H1 (cell line): ENCODE measurements at regions not wholly inside any gene's neighbourhood (a gene's known extent, or its start where the extent isn't known, plus 50 kb on each side); places are given as distances from the start of the nearest gene placed in this dataset.

Experiments
- CTCF ChIA-PET: fragments of 300-600 bp; sonication (Branson Sonifier 250); formaldehyde crosslinking; loops from one replicate; lab custom pipeline; 2021; ENCODE audit not compliant: partially characterized antibody; lab: Charles Lee
- POLR2A ChIA-PET: fragments of 300-600 bp; sonication (Branson Sonifier 250); formaldehyde crosslinking; loops from one replicate; lab custom pipeline; 2021; ENCODE audit warnings: inconsistent platforms; ENCODE audit not compliant: partially characterized antibody; lab: Charles Lee
- DNase-seq, 2 experiments: peaks; one replicate each; pipeline versions ENCODE4 v3.0.0 to v3.0.0-alpha.2; 2010 to 2022; ENCODE audit warnings: low spot score in 2 of 2, low read depth in 1 of 2, mixed read lengths in 1 of 2
- FAIRE-seq: peaks from 2 replicates; lab custom pipeline; 2011; peaks lifted over from hg19 to GRCh38; lab: Jason Lieb, UNC
- H2AFZ ChIP-seq: 2 replicates; pipeline ENCODE4 v1.8.1; 2012; ENCODE audit warnings: low read length, inconsistent platforms
- H2AK5ac ChIP-seq: 2 replicates; pipeline ENCODE4 v1.6.1; 2013; ENCODE audit warnings: low read depth, low read length
- H2BK120ac ChIP-seq: replicated peaks from 2 replicates; pipeline ENCODE3; 2013; ENCODE audit warnings: low read depth, low read length, inconsistent platforms
- H2BK12ac ChIP-seq: 2 replicates; pipeline ENCODE4 v1.6.1; 2013; ENCODE audit warnings: low read depth, low read length
- H2BK15ac ChIP-seq: 2 replicates; pipeline ENCODE4 v1.6.1; 2013; ENCODE audit warnings: low read length
- H2BK20ac ChIP-seq: 2 replicates; pipeline ENCODE4 v1.6.1; 2013; ENCODE audit warnings: low read length
- H2BK5ac ChIP-seq: 2 replicates; pipeline ENCODE4 v1.6.1; 2013; ENCODE audit warnings: low read depth, low read length
- H3K14ac ChIP-seq: 2 replicates; pipeline ENCODE4 v1.6.1; 2013; ENCODE audit warnings: inconsistent platforms; ENCODE audit not compliant: insufficient read length
- H3K18ac ChIP-seq: 2 replicates; pipeline ENCODE4 v1.6.1; 2013; ENCODE audit warnings: low read length; ENCODE audit errors: extremely low read depth
- H3K23ac ChIP-seq: 2 replicates; pipeline ENCODE4 v1.6.1; 2013; ENCODE audit warnings: inconsistent platforms; ENCODE audit not compliant: insufficient read length
- H3K23me2 ChIP-seq: 2 replicates; pipeline ENCODE4 v1.6.1; 2013; ENCODE audit warnings: low read depth, low read length
- H3K27ac ChIP-seq: 2 replicates; pipeline ENCODE4 v1.6.1; 2011; ENCODE audit warnings: low read depth, low read length, inconsistent platforms
- H3K27me3 ChIP-seq, 4 experiments: replicated peaks in 1 of 4; 1 replicate in 1 of 4; 2 replicates in 3 of 4; pipeline versions ENCODE4 v1.6.1 to v1.8.1; 2011 to 2013; ENCODE audit warnings: low read length in 3 of 4, mild to moderate bottlenecking in 3 of 4, inconsistent platforms in 2 of 4, mixed read lengths in 2 of 4, moderate library complexity in 1 of 4; ENCODE audit not compliant: control insufficient read depth in 3 of 4, insufficient read depth in 3 of 4; ENCODE audit errors: extremely low read depth in 1 of 4
- H3K36me3 ChIP-seq, 4 experiments: 2 replicates each; pipeline versions ENCODE4 v1.6.1 to v1.8.1; 2011 to 2013; ENCODE audit warnings: mild to moderate bottlenecking in 4 of 4, low read length in 3 of 4, moderate library complexity in 2 of 4, control low read depth in 1 of 4, inconsistent platforms in 1 of 4; ENCODE audit not compliant: insufficient read depth in 4 of 4, control insufficient read depth in 2 of 4
- H3K4ac ChIP-seq: replicated peaks from 2 replicates; pipeline ENCODE3; 2013; ENCODE audit warnings: low read length, low read depth, mixed read lengths, inconsistent platforms; ENCODE audit not compliant: insufficient read length
- H3K4me1 ChIP-seq, 4 experiments: replicated peaks in 1 of 4; 1 replicate in 1 of 4; 2 replicates in 3 of 4; pipeline versions ENCODE4 v1.6.1 to v1.8.1; 2011 to 2013; ENCODE audit warnings: low read length in 3 of 4, inconsistent platforms in 2 of 4, mixed read lengths in 1 of 4; ENCODE audit not compliant: insufficient read depth in 4 of 4, control insufficient read depth in 3 of 4
- H3K4me2 ChIP-seq, 2 experiments: 2 replicates each; pipeline versions ENCODE4 v1.6.1 to v1.8.1; 2011 to 2013; ENCODE audit warnings: low read depth in 2 of 2, low read length in 2 of 2, control low read depth in 1 of 2, inconsistent platforms in 1 of 2, mild to moderate bottlenecking in 1 of 2; ENCODE audit not compliant: insufficient read depth in 1 of 2
- H3K4me3 ChIP-seq, 4 experiments: fragments of 200-600, 300-600 bp in 1 of 4; sonication (generic), shearing (Covaris generic), sonication (Bioruptor Twin) in 1 of 4; 2 replicates each; pipeline versions ENCODE4 v1.5.1 to v1.8.1; 2011 to 2016; ENCODE audit warnings: low read length in 4 of 4, low read depth in 3 of 4, control low read depth in 2 of 4, inconsistent platforms in 2 of 4, mild to moderate bottlenecking in 2 of 4, mixed read lengths in 1 of 4, moderate library complexity in 1 of 4; ENCODE audit not compliant: insufficient read depth in 2 of 4; ENCODE audit errors: extremely low read depth in 1 of 4
- H3K56ac ChIP-seq: replicated peaks from 2 replicates; pipeline ENCODE3; 2013; ENCODE audit warnings: low read depth, mild to moderate bottlenecking, mixed read lengths, low read length, inconsistent platforms; ENCODE audit not compliant: insufficient read length
- H3K79me1 ChIP-seq: 2 replicates; pipeline ENCODE4 v1.6.1; 2013; ENCODE audit warnings: low read depth, low read length, control low read depth
- H3K79me2 ChIP-seq, 2 experiments: 2 replicates each; pipeline versions ENCODE4 v1.6.1 to v1.8.1; 2012 to 2013; ENCODE audit warnings: low read length in 2 of 2, mild to moderate bottlenecking in 2 of 2, inconsistent platforms in 1 of 2; ENCODE audit not compliant: insufficient read depth in 2 of 2, control insufficient read depth in 1 of 2
- H3K9ac ChIP-seq, 4 experiments: replicated peaks in 1 of 4; 1 replicate in 1 of 4; 2 replicates in 3 of 4; pipeline versions ENCODE4 v1.6.1 to v1.8.1; 2011 to 2013; ENCODE audit warnings: low read depth in 3 of 4, low read length in 3 of 4, control low read depth in 2 of 4, mild to moderate bottlenecking in 2 of 4, moderate library complexity in 2 of 4, inconsistent platforms in 1 of 4; ENCODE audit errors: extremely low read depth in 1 of 4
- H3K9me3 ChIP-seq, 2 experiments: 2 replicates each; pipeline versions ENCODE4 v1.6.1 to v1.8.1; 2012 to 2013; ENCODE audit warnings: mild to moderate bottlenecking in 2 of 2, moderate library complexity in 2 of 2, control low read depth in 1 of 2, inconsistent platforms in 1 of 2, low read depth in 1 of 2, low read length in 1 of 2, mixed read lengths in 1 of 2; ENCODE audit not compliant: insufficient read depth in 2 of 2
- H4K20me1 ChIP-seq, 2 experiments: replicated peaks in 1 of 2; 2 replicates each; pipeline versions ENCODE3 to v1.8.1; 2011 to 2013; ENCODE audit warnings: inconsistent platforms in 2 of 2, low read length in 2 of 2, mild to moderate bottlenecking in 1 of 2; ENCODE audit not compliant: insufficient read depth in 2 of 2, control insufficient read depth in 1 of 2
- H4K5ac ChIP-seq: 2 replicates; pipeline ENCODE4 v1.6.1; 2013; ENCODE audit warnings: low read length, low read depth, mixed read lengths, inconsistent platforms; ENCODE audit not compliant: insufficient read length
- H4K8ac ChIP-seq: 2 replicates; pipeline ENCODE4 v1.8.0; 2013; ENCODE audit warnings: mild to moderate bottlenecking, moderate library complexity, low read length, inconsistent platforms; ENCODE audit not compliant: insufficient read depth; ENCODE audit errors: extremely low read depth
- H4K91ac ChIP-seq: replicated peaks from 2 replicates; pipeline ENCODE3; 2013; ENCODE audit warnings: low read length, mixed read lengths, inconsistent platforms; ENCODE audit not compliant: insufficient read length
- CHD1 ChIP-seq: IDR thresholded peaks from 2 replicates; pipeline ENCODE4 v1.6.1; 2012; ENCODE audit warnings: low read depth, low read length, improper control_type of control experiment
- CTCF ChIP-seq, 3 experiments: IDR thresholded peaks; 1 replicate in 2 of 3; 2 replicates in 1 of 3; pipeline versions ENCODE4 v1.5.1 to v1.6.1; 2011; ENCODE audit warnings: low read length in 3 of 3, mild to moderate bottlenecking in 3 of 3, inconsistent platforms in 2 of 3, low read depth in 1 of 3, moderate library complexity in 1 of 3; ENCODE audit not compliant: insufficient read depth in 1 of 3; ENCODE audit errors: control extremely low read depth in 1 of 3
- RAD21 ChIP-seq, 2 experiments: IDR thresholded peaks in 1 of 2; conservative IDR thresholded peaks in 1 of 2; 2 replicates each; pipeline ENCODE4 v1.6.1; 2011; ENCODE audit warnings: low read depth in 2 of 2, low read length in 2 of 2, improper control_type of control experiment in 1 of 2, inconsistent platforms in 1 of 2, mild to moderate bottlenecking in 1 of 2, moderate library complexity in 1 of 2
- SP2 ChIP-seq: IDR thresholded peaks from 2 replicates; pipeline ENCODE4 v1.6.1; 2012; ENCODE audit warnings: mild to moderate bottlenecking, low read length, inconsistent platforms
- TEAD4 ChIP-seq: IDR thresholded peaks from 2 replicates; pipeline ENCODE4 v1.6.1; 2012; ENCODE audit warnings: low read depth, low read length, inconsistent platforms, mixed read lengths
- YY1 ChIP-seq: IDR thresholded peaks from 2 replicates; pipeline ENCODE4 v1.6.1; 2011; ENCODE audit warnings: low read depth, mild to moderate bottlenecking, low read length
- WGBS, 2 experiments: shearing (Covaris generic) in 1 of 2; methylation state at CpG; one replicate each; pipeline versions ENCODE4 v1.1.6 to v1.1.7; 2013 to 2015; ENCODE audit warnings: low lambda C conversion rate in 2 of 2, mixed read lengths in 2 of 2, inconsistent platforms in 1 of 2, low coverage in 1 of 2, missing lambda C conversion rate in 1 of 2; ENCODE audit not compliant: insufficient replicate concordance in 2 of 2, insufficient coverage in 1 of 2, insufficient read length in 1 of 2; ENCODE audit errors: extremely low coverage in 1 of 2, missing lambda C conversion rate in 1 of 2; 5-methylcytosine and 5-hydroxymethylcytosine counted together

DNA sequence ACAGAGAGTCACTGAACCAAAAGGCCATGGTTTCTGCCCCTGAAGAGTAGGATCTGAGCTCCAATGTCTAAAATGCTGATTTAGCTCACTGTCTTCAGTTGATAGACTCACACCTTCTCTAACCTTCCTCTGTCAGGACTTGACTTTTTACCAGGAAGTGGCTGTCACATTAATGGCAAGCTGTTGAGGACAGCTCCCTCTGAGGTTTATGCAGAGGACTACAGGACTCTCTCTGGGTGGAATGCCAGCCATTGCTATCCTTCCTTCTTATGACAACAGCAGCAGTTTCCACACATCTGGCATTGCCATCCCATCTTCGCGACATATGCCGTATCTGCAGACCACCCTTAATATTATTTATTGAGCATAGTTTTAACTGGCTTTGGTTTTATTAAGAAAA is 103.8 kb upstream of the PRICKLE2 start:
- peak in 2 of 3 experiments; percentile 36 to 43; a peak in 3 of 4 replicates for TF ChIP-seq CTCF (IDR thresholded peaks at IDR 0.05; ENCODE audit: control extremely low read depth in 1 of 3, insufficient read depth in 1 of 3, low read depth in 1 of 3, low read length in 3 of 3)
- TF ChIP-seq TEAD4, result 0 out of 2 replicates have a peak, but pooled peaks have one; percentile 23
- peak; percentile 51; the same call in 1 of the 2 replicates for TF ChIP-seq YY1
- TF ChIP-seq CHD1, result no peak
- peak; percentile 46 to 56 for TF ChIP-seq RAD21 (IDR thresholded peaks at IDR 0.05 in 1 of 2, conservative IDR thresholded peaks at IDR 0.05 in 1 of 2; ENCODE audit: low read depth in 2 of 2, low read length in 2 of 2)
- no peak for TF ChIP-seq SP2
- Histone ChIP-seq H4K5ac (no peak overlapping the region), H3K18ac (no peak overlapping the region), H4K20me1 (no peaks in the 10 kb centered on the region), H2AK5ac (no peak overlapping the region), H3K27ac (no peak overlapping the region), H3K23me2 (no peaks in the 10 kb centered on the region; the same call in 1 of the 2 replicates), H2BK5ac (no peak overlapping the region), H3K14ac (no peak overlapping the region), H3K79me2 (no peaks in the 10 kb centered on the region), H3K23ac (no peak overlapping the region), H3K9ac (no peak overlapping the region), H2AFZ (no peak overlapping the region), H3K4me1 (0 out of 7 replicates have a peak, but pooled peaks cover 0 to 2% (median 0%) of the 10 kb centered on the region in 4 experiments), H3K36me3 (no peaks in the 10 kb centered on the region), H2BK12ac (no peak overlapping the region), H4K91ac (no peak overlapping the region), H2BK20ac (no peak overlapping the region), H3K79me1 (no peaks in the 10 kb centered on the region), H3K9me3 (no peaks in the 10 kb centered on the region), H2BK120ac (no peak overlapping the region), H3K56ac (no peak overlapping the region), H2BK15ac (no peak overlapping the region), H3K4me3 (no peak overlapping the region), H4K8ac (no peak overlapping the region), H3K27me3 (no peaks in the 10 kb centered on the region), H3K4me2 (no peak overlapping the region), H3K4ac (no peak overlapping the region)
- FAIRE-seq (peak; percentile 87), DNase-seq (no peak)
- ChIA-PET CTCF (interaction anchor here (0.7 to 1.3 kb wide), 5 partner anchors 9 to 299 kb away, joined by 3 to 6 read pairs (median 3); no protein-coding TSS in a partner anchor), POLR2A (no interaction called here)
- WGBS, 2 experiments, result 99% methylated on average over 3 of the region's 3 CpGs; no CpG with 5 or more reads in 1 of the 2 experiments
